CD14-positive monocyte (primary cell): ENCODE measurements at regions not wholly inside any gene's neighbourhood (a gene's known extent, or its start where the extent isn't known, plus 50 kb on each side); places are given as distances from the start of the nearest gene placed in this dataset.
"Not testable (repeated sequence)": the region's sequence is repeated elsewhere in the genome, so short reads cannot be mapped to it uniquely, and the experiment has no call there.

Source experiments
- DNase-seq, 3 donors: peaks; one replicate each; pipeline ENCODE4 v3.0.0-alpha.2; 2011 to 2022
- H2AFZ ChIP-seq: 2 replicates; pipeline ENCODE4 v1.6.0; 2012; ENCODE audit warnings: mild to moderate bottlenecking, low read depth, low read length, inconsistent platforms; ENCODE audit not compliant: insufficient read depth, poor library complexity, severe bottlenecking
- H3K27ac ChIP-seq, 2 donors: 1 replicate in 1 of 2; 2 replicates in 1 of 2; pipeline ENCODE4 v1.5.1; 2012 to 2013; ENCODE audit warnings: low read length in 2 of 2, control low read depth in 1 of 2, inconsistent platforms in 1 of 2, low read depth in 1 of 2, mild to moderate bottlenecking in 1 of 2
- H3K27me3 ChIP-seq, 2 donors: one replicate each; pipeline versions ENCODE4 v1.6.0 to v1.6.1; 2011 to 2013; ENCODE audit warnings: low read length in 2 of 2; ENCODE audit not compliant: control insufficient read depth in 2 of 2, insufficient read depth in 2 of 2
- H3K36me3 ChIP-seq, 2 donors: replicated peaks in 1 of 2; 1 replicate in 1 of 2; 2 replicates in 1 of 2; pipeline versions ENCODE4 v1.5.1 to v1.6.1; 2012 to 2013; ENCODE audit warnings: low read length in 2 of 2, control low read depth in 1 of 2, inconsistent platforms in 1 of 2, mild to moderate bottlenecking in 1 of 2; ENCODE audit not compliant: insufficient read depth in 2 of 2, control insufficient read depth in 1 of 2
- H3K4me1 ChIP-seq, 2 donors: 1 replicate in 1 of 2; 2 replicates in 1 of 2; pipeline versions ENCODE4 v1.5.1 to v1.6.1; 2012 to 2013; ENCODE audit warnings: low read length in 2 of 2, control low read depth in 1 of 2, inconsistent platforms in 1 of 2, mild to moderate bottlenecking in 1 of 2, moderate library complexity in 1 of 2; ENCODE audit not compliant: insufficient read depth in 2 of 2, control insufficient read depth in 1 of 2
- H3K4me2 ChIP-seq: replicated peaks from 2 replicates; pipeline ENCODE3; 2012; ENCODE audit warnings: low read length, moderate library complexity, mild to moderate bottlenecking; ENCODE audit not compliant: poor library complexity, severe bottlenecking; ENCODE audit errors: extremely low read depth
- H3K4me3 ChIP-seq, 3 experiments: fragments of 200-600 bp in 1 of 3; sonication (generic) in 1 of 3; replicated peaks in 1 of 3; 1 replicate in 2 of 3; 2 replicates in 1 of 3; pipeline ENCODE4 v1.5.1; 2011 to 2013; ENCODE audit warnings: low read length in 3 of 3, mild to moderate bottlenecking in 3 of 3, control low read depth in 2 of 3, low read depth in 2 of 3, inconsistent platforms in 1 of 3, moderate library complexity in 1 of 3
- H3K79me2 ChIP-seq: 2 replicates; pipeline ENCODE4 v1.6.0; 2012; ENCODE audit warnings: mild to moderate bottlenecking, control low read depth, inconsistent platforms, low read length, moderate library complexity; ENCODE audit not compliant: insufficient read depth
- H3K9ac ChIP-seq: 2 replicates; pipeline ENCODE4 v1.6.0; 2017; ENCODE audit warnings: low read length, mild to moderate bottlenecking; ENCODE audit not compliant: insufficient read depth, poor library complexity, severe bottlenecking
- H3K9me3 ChIP-seq, 2 donors: replicated peaks in 1 of 2; 1 replicate in 1 of 2; 2 replicates in 1 of 2; pipeline versions ENCODE4 v1.5.1 to v1.6.1; 2012 to 2013; ENCODE audit warnings: low read length in 2 of 2, control low read depth in 1 of 2; ENCODE audit not compliant: control insufficient read depth in 1 of 2, insufficient read depth in 1 of 2
- H4K20me1 ChIP-seq: 2 replicates; pipeline ENCODE4 v1.6.0; 2012; ENCODE audit warnings: mild to moderate bottlenecking, low read length, control low read depth, moderate library complexity; ENCODE audit not compliant: insufficient read depth
- H3K27ac Mint-ChIP-seq, 7 donors: one replicate each; pipeline ENCODE4 v1.8.0; 2020; ENCODE audit warnings: mild to moderate bottlenecking in 7 of 7, mixed read lengths in 7 of 7, moderate library complexity in 6 of 7, inconsistent platforms in 2 of 7
- H3K27me3 Mint-ChIP-seq, 3 donors: one replicate each; pipeline ENCODE4 v1.8.0; 2021 to 2022; ENCODE audit warnings: low read depth in 3 of 3, mild to moderate bottlenecking in 3 of 3, mixed read lengths in 3 of 3, moderate library complexity in 3 of 3, inconsistent platforms in 1 of 3
- H3K36me3 Mint-ChIP-seq, 2 donors: one replicate each; pipeline ENCODE4 v1.8.0; 2020; ENCODE audit warnings: mixed read lengths in 2 of 2, inconsistent platforms in 1 of 2, mild to moderate bottlenecking in 1 of 2
- H3K4me1 Mint-ChIP-seq: one replicate; pipeline ENCODE4 v1.8.0; 2020; ENCODE audit warnings: mild to moderate bottlenecking, mixed read lengths
- H3K4me3 Mint-ChIP-seq, 2 donors: one replicate each; pipeline ENCODE4 v1.8.0; 2020; ENCODE audit warnings: mild to moderate bottlenecking in 2 of 2, mixed read lengths in 2 of 2, moderate library complexity in 1 of 2
- H3K9me3 Mint-ChIP-seq, 7 donors: one replicate each; pipeline ENCODE4 v1.8.0; 2020 to 2022; ENCODE audit warnings: mixed read lengths in 7 of 7, mild to moderate bottlenecking in 6 of 7, moderate library complexity in 6 of 7, inconsistent platforms in 2 of 7
- CTCF ChIP-seq: fragments of 200-600 bp; IDR thresholded peaks from one replicate; pipeline ENCODE4 v1.8.0; 2022; ENCODE audit warnings: antibody characterized with exemption, mild to moderate bottlenecking
- WGBS: methylation state at CpG from one replicate; pipeline ENCODE4 v1.1.5; 2013; ENCODE audit warnings: missing lambda C conversion rate; ENCODE audit not compliant: insufficient coverage; 5-methylcytosine and 5-hydroxymethylcytosine counted together
- intact Hi-C, 2 donors: fragments of 100-400 bp; cut with micrococcal nuclease; formaldehyde crosslinking; loops; one replicate each; pipeline versions ENCODE4 v1.15.0 to v1.15.1; 2023

- Histone ChIP-seq H3K4me2 (no peak overlapping the region), H3K36me3 (no peaks in the 10 kb centered on the region), H4K20me1 (no peaks in the 10 kb centered on the region), H3K9ac (no peak overlapping the region), H3K79me2 (no peaks in the 10 kb centered on the region), H3K9me3 (peaks cover 14 to 15% of the 10 kb centered on the region in 2 donors), H3K27me3 (no peaks in the 10 kb centered on the region), H3K4me1 (no peaks in the 10 kb centered on the region), H2AFZ (no peak overlapping the region), H3K4me3 (no peak overlapping the region), H3K27ac (no peak overlapping the region)
- no peak for TF ChIP-seq CTCF
- no peak overlapping the region for H3K27ac Mint-ChIP-seq
- intact Hi-C loops, result no loop called here
- peaks cover 0 to 2% (median 0%) of the 10 kb centered on the region in 3 donors for H3K27me3 Mint-ChIP-seq
- no peak for DNase-seq
- no CpG with 5 or more reads among the region's 1 CpG for WGBS
- H3K4me3 Mint-ChIP-seq, result no peak overlapping the region
- no peaks in the 10 kb centered on the region for H3K4me1 Mint-ChIP-seq
- H3K9me3 Mint-ChIP-seq, result peaks cover 4 to 13% (median 10%) of the 10 kb centered on the region in 7 donors
- H3K36me3 Mint-ChIP-seq, result no peaks in the 10 kb centered on the region
Observed at GRCh38 chr3:88744896-88745295, 362.5 kb upstream of the EPHA3 start.

GRCh38 chr3:88747145-88747544 is 360.3 kb upstream of the EPHA3 start:
- H3K9me3 Mint-ChIP-seq, result peaks cover 6 to 15% (median 13%) of the 10 kb centered on the region in 7 donors
- H3K27ac Mint-ChIP-seq, H4K20me1 ChIP-seq, H3K4me3 Mint-ChIP-seq, DNase-seq, H3K79me2 ChIP-seq, H3K4me3 ChIP-seq, H3K4me2 ChIP-seq, H3K36me3 ChIP-seq, H2AFZ ChIP-seq, H3K4me1 Mint-ChIP-seq, H3K27ac ChIP-seq, H3K27me3 Mint-ChIP-seq, H3K4me1 ChIP-seq, H3K36me3 Mint-ChIP-seq, H3K9ac ChIP-seq, intact Hi-C loops, H3K27me3 ChIP-seq: not testable (repeated sequence)
- WGBS, result 68% methylated on average over 3 of the region's 6 CpGs
- H3K9me3 ChIP-seq, result peaks cover 8 to 15% of the 10 kb centered on the region in 2 donors
